ENCODE measurements at regions not wholly inside any gene's neighbourhood (a gene's known extent, or its start where the extent isn't known, plus 50 kb on each side); places are given as distances from the start of the nearest gene placed in this dataset.
A peak's percentile ranks its signal among the peaks of the same experiment; 100 is the strongest.

- no peaks in the 10 kb centered on the region for H3K27me3 ChIP-seq
- no peak for TF ChIP-seq CTCF (IDR thresholded peaks at IDR 0.05)
- DNase-seq (ENCODE audit: low spot score), result no peak
- H3K9me3 ChIP-seq, result no peaks in the 10 kb centered on the region
- peaks cover 0 to 18% of the 10 kb centered on the region in 2 donors for H3K4me1 ChIP-seq
- H3K4me3 ChIP-seq, result no peak overlapping the region
- no peaks in the 10 kb centered on the region for H3K36me3 ChIP-seq
- no peak overlapping the region for H3K27ac ChIP-seq
These were observed 85.4 kb upstream of the SLC25A33 start for GRCh38 chr1:9453779-9454418.

GRCh38 chr1:9454494-9455066 is 84.7 kb upstream of the SLC25A33 start:
- Histone ChIP-seq H3K4me3 (no peak overlapping the region), H3K9me3 (no peaks in the 10 kb centered on the region), H3K4me1 (peaks cover 0 to 11% of the 10 kb centered on the region in 2 donors), H3K27ac (no peak overlapping the region), H3K36me3 (no peaks in the 10 kb centered on the region), H3K27me3 (no peaks in the 10 kb centered on the region)
- no peak for DNase-seq (ENCODE audit: low spot score)
- TF ChIP-seq CTCF (IDR thresholded peaks at IDR 0.05), result no peak

GRCh38 chr1:9455487-9456234 is 83.6 kb upstream of the SLC25A33 start:
- Histone ChIP-seq H3K27me3 (no peaks in the 10 kb centered on the region), H3K4me1 (no peaks in the 10 kb centered on the region), H3K27ac (no peak overlapping the region), H3K4me3 (no peak overlapping the region), H3K9me3 (no peaks in the 10 kb centered on the region), H3K36me3 (no peaks in the 10 kb centered on the region)
- TF ChIP-seq CTCF (IDR thresholded peaks at IDR 0.05), result peak; percentile 76 to 86
- DNase-seq (ENCODE audit: low spot score), result no peak

GRCh38 chr1:9456833-9457232 is 82.4 kb upstream of the SLC25A33 start:
- Histone ChIP-seq H3K9me3 (no peaks in the 10 kb centered on the region), H3K4me1 (no peaks in the 10 kb centered on the region), H3K27me3 (no peaks in the 10 kb centered on the region), H3K36me3 (no peaks in the 10 kb centered on the region), H3K4me3 (no peak overlapping the region), H3K27ac (no peak overlapping the region)
- no peak for TF ChIP-seq CTCF (IDR thresholded peaks at IDR 0.05)
- no peak for DNase-seq (ENCODE audit: low spot score)

GRCh38 chr1:9459816-9460407 is 79.4 kb upstream of the SLC25A33 start:
- TF ChIP-seq CTCF (IDR thresholded peaks at IDR 0.05), result no peak
- no peak for DNase-seq (ENCODE audit: low spot score)
- Histone ChIP-seq H3K4me3 (no peak overlapping the region), H3K27ac (no peak overlapping the region), H3K4me1 (no peaks in the 10 kb centered on the region), H3K9me3 (no peaks in the 10 kb centered on the region), H3K27me3 (no peaks in the 10 kb centered on the region), H3K36me3 (no peaks in the 10 kb centered on the region)
